ENCODE measurements at regions not wholly inside any gene's neighbourhood (a gene's known extent, or its start where the extent isn't known, plus 50 kb on each side); places are given as distances from the start of the nearest gene placed in this dataset.

DNA sequence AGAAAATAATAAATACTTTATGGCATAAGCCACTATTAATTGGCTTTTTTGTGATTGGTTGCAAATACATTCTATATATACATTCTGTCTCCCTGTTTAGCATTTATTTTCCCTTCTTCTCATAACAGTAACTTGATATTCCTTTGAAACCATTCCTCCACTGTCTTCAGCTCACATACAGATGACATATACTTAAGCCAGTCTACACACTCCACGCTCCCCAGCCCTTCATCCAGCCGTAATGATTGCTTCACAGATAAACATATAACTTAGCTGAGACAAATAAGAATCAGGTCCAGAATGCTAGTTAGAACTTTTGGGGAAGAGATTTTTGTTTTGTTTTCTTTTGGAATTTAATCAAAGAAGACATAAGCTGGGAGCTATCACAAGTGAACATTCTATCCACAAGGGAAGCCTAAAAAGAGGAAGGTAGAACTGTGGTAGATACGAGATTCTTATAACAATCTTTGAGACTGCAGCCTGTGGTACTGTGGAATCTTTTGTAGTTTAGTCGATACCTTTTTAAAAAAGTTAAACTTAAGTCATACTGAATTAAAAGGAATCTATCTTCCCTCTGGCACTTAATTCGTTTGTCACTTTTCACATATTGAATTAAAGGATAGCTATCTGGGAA, 365.1 kb upstream of the PRR16 start:
- DNase-seq (ENCODE audit: low spot score): no peak
- H3K27ac Mint-ChIP-seq (ENCODE audit: unreplicated experiment): no peak overlapping the region
- no peaks in the 10 kb centered on the region for H3K9me3 Mint-ChIP-seq (ENCODE audit: unreplicated experiment)
- no peaks in the 10 kb centered on the region for H3K4me1 Mint-ChIP-seq (ENCODE audit: unreplicated experiment)
- H3K27me3 Mint-ChIP-seq (ENCODE audit: unreplicated experiment): no peaks in the 10 kb centered on the region
- no peaks in the 10 kb centered on the region for H3K36me3 Mint-ChIP-seq (ENCODE audit: low read depth, unreplicated experiment)
- TF ChIP-seq, protein P1, sequence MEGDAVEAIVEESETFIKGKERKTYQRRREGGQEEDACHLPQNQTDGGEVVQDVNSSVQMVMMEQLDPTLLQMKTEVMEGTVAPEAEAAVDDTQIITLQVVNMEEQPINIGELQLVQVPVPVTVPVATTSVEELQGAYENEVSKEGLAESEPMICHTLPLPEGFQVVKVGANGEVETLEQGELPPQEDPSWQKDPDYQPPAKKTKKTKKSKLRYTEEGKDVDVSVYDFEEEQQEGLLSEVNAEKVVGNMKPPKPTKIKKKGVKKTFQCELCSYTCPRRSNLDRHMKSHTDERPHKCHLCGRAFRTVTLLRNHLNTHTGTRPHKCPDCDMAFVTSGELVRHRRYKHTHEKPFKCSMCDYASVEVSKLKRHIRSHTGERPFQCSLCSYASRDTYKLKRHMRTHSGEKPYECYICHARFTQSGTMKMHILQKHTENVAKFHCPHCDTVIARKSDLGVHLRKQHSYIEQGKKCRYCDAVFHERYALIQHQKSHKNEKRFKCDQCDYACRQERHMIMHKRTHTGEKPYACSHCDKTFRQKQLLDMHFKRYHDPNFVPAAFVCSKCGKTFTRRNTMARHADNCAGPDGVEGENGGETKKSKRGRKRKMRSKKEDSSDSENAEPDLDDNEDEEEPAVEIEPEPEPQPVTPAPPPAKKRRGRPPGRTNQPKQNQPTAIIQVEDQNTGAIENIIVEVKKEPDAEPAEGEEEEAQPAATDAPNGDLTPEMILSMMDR (IDR thresholded peaks at IDR 0.05; ENCODE audit: unreplicated experiment): no peak
- H3K4me3 Mint-ChIP-seq (ENCODE audit: unreplicated experiment): no peak overlapping the region

DNA sequence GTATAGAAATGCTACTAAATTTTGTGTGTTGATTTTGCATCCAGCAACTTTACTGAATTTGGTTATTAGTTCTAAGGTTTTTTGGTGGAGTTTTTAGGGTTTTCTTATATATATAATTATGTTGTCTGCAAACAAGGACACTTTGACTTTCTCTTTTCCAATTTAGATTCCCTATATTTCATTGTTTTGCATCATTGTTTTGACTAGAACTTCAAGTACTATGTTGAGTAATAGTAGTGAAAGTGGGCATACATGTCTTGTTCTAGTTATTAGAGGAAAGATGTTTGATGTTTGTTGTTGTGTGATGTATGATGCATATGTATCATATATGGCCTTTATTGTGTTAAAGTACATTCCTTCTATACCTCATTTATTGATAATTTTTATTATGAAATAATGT, 362.3 kb upstream of the PRR16 start:
- Mint-ChIP-seq H3K4me3 (ENCODE audit: unreplicated experiment) (no peak overlapping the region), H3K27ac (ENCODE audit: unreplicated experiment) (no peak overlapping the region), H3K9me3 (ENCODE audit: unreplicated experiment) (no peaks in the 10 kb centered on the region), H3K27me3 (ENCODE audit: unreplicated experiment) (no peaks in the 10 kb centered on the region), H3K36me3 (ENCODE audit: low read depth, unreplicated experiment) (no peaks in the 10 kb centered on the region), H3K4me1 (ENCODE audit: unreplicated experiment) (no peaks in the 10 kb centered on the region)
- TF ChIP-seq, protein P1 (IDR thresholded peaks at IDR 0.05; ENCODE audit: unreplicated experiment): no peak
- no peak for DNase-seq (ENCODE audit: low spot score)

DNA sequence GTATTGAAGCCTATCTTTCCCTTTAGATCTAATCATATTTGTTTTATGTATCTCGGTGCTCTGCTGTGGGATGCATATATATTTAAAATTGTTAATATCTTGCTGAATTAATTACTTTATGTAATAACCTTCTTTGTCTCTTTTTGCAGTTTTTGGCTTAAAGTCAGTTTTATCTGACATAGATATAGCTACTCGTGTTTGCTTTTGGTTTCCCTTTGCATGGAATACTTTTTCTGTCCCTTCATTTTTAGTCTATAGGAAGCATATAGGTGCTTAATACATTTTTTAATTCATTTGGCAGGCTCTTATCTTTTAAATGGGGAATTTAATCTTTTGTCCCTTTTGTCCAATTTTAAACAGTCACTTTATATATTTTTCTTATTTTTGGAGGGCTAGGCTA, 360.6 kb upstream of the PRR16 start:
- H3K36me3 Mint-ChIP-seq (ENCODE audit: low read depth, unreplicated experiment): no peaks in the 10 kb centered on the region
- DNase-seq (ENCODE audit: low spot score): no peak
- no peaks in the 10 kb centered on the region for H3K4me1 Mint-ChIP-seq (ENCODE audit: unreplicated experiment)
- TF ChIP-seq, protein P1 (IDR thresholded peaks at IDR 0.05; ENCODE audit: unreplicated experiment): no peak
- no peaks in the 10 kb centered on the region for H3K9me3 Mint-ChIP-seq (ENCODE audit: unreplicated experiment)
- H3K27ac Mint-ChIP-seq (ENCODE audit: unreplicated experiment): no peak overlapping the region
- no peaks in the 10 kb centered on the region for H3K27me3 Mint-ChIP-seq (ENCODE audit: unreplicated experiment)
- no peak overlapping the region for H3K4me3 Mint-ChIP-seq (ENCODE audit: unreplicated experiment)

DNA sequence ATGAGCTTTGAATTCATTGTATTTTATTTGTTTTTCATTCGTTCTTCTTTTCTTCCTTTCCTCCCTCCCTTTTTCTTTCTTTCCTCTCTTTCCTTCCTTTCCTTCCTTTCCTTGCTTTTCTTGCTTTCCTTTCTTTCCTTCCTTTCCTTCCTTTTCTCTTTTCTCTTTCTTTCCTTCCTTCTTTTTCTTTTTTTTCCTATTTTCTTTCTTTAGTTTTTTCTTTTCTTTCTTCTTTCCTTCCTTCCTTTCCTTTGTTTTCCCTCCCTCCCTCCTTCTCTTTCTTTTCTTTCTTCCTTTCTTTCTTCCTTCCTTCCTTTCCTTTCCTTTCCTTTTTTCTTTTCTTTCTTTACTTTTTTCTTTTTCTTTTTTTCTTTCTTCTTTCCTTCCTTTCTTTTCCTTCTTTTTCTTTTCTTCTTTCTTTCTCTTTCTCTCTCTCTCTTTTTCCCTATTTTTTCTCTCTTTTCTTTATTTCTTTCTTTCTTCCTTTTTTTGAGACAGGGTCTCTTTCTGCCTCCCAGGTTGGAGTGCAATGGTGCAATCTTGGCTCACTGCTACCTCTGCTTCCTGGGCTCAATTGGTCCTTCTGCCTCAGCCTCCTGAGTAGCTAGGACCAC, 357.1 kb upstream of the PRR16 start:
- no peaks in the 10 kb centered on the region for H3K4me1 Mint-ChIP-seq (ENCODE audit: unreplicated experiment)
- H3K4me3 Mint-ChIP-seq (ENCODE audit: unreplicated experiment): no peak overlapping the region
- H3K27ac Mint-ChIP-seq (ENCODE audit: unreplicated experiment): no peak overlapping the region
- DNase-seq (ENCODE audit: low spot score): no peak
- H3K9me3 Mint-ChIP-seq (ENCODE audit: unreplicated experiment): no peaks in the 10 kb centered on the region
- TF ChIP-seq, protein P1 (IDR thresholded peaks at IDR 0.05; ENCODE audit: unreplicated experiment): no peak
- H3K36me3 Mint-ChIP-seq (ENCODE audit: low read depth, unreplicated experiment): no peaks in the 10 kb centered on the region
- H3K27me3 Mint-ChIP-seq (ENCODE audit: unreplicated experiment): no peaks in the 10 kb centered on the region

DNA sequence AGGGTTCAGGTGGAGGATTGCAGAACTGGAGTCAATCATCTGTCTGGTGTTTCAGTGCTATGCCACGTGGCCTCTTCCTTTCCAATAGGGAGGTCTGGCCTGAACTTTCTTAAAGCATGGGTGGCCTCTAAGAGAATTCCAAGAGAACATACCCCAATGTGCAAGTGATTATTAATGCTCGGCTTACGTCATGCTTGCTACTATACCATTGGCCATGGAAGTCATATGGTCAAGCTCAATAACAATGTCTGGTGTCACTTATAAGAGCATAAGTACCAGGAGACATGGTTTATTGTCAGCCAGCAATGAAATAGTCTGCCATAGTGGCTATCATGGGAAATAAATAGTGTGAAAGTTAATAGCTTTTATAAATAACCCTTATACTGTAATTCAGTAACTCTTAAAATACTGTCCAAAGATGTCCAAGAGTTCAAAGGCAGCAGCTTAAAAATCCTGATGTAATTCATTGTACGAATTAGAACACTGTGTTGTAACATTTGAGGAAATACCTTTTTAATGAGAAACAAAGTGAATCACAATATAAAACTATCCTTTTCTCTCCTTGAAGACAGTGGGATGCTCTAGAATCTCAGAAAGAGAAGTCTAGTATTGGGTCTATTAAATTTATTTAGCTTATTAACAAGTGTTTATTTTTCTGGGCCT, 355.4 kb upstream of the PRR16 start:
- no peaks in the 10 kb centered on the region for H3K4me1 Mint-ChIP-seq (ENCODE audit: unreplicated experiment)
- no peaks in the 10 kb centered on the region for H3K9me3 Mint-ChIP-seq (ENCODE audit: unreplicated experiment)
- TF ChIP-seq, protein P1 (IDR thresholded peaks at IDR 0.05; ENCODE audit: unreplicated experiment): no peak
- no peak overlapping the region for H3K4me3 Mint-ChIP-seq (ENCODE audit: unreplicated experiment)
- H3K36me3 Mint-ChIP-seq (ENCODE audit: low read depth, unreplicated experiment): no peaks in the 10 kb centered on the region
- no peaks in the 10 kb centered on the region for H3K27me3 Mint-ChIP-seq (ENCODE audit: unreplicated experiment)
- no peak for DNase-seq (ENCODE audit: low spot score)
- no peak overlapping the region for H3K27ac Mint-ChIP-seq (ENCODE audit: unreplicated experiment)
